ENCODE measurements at regions not wholly inside any gene's neighbourhood (a gene's known extent, or its start where the extent isn't known, plus 50 kb on each side); places are given as distances from the start of the nearest gene placed in this dataset.
"Not testable (repeated sequence)": the region's sequence is repeated elsewhere in the genome, so short reads cannot be mapped to it uniquely, and the experiment has no call there.

DNA sequence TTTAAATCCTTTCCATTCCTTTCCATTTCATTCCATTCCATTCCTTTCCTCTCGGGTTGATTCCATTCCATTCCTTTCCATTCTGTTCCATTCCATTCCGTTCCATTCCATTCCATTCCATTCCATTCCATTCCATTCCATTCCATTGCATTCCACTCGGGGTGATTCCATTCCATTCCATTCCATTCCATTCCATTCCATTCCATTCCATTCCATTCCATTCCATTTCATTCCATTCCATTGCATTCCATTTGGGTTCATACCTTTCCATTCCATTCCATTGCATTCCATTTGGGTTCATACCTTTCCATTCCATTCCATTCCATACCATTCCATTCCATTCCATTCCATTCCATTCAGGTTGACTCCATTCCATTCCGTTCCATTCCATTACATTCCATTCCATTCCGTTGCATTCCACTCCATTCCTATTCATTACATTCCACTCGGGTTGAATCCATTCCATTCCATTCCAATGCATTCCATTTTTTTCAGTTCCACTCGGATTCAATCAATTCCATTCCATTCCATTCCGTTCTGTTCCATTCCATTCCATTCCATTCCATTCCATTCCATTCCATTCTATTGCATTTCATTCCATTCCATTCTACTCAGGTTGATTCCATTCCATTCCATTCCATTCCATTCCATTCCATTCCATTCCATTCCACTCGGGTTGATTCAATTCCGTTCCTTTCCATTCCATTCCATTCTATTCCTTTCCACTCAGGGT, 164.4 kb downstream of the CWH43 start:
- CTCF ChIA-PET; H3K4me3 ChIP-seq (ENCODE audit: control extremely low read depth in 1 of 5, extremely low read depth in 1 of 5, insufficient read depth in 1 of 5, low read depth in 2 of 5, low read length in 4 of 5): not testable (repeated sequence)
- 60% methylated on average over 10 of the region's 10 CpGs for WGBS (ENCODE audit: insufficient coverage)

DNA sequence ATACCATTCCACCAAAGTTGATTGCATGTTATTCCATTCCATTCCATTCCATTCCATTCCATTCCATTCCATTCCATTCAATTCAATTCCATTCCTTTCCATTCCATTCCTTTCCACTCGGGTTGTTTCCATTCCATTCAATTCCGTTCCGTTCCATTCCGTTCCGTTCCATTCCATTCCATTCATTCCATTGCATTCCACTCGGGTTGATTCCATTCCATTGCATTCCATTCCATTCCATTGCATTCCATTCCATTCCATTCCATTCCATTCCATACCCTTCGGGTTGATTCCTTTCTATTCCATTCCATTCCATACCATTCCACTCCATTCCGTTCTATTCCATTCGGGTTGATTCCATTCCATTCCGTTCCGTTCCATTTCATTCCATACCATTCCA, 166.9 kb downstream of the CWH43 start:
- H3K4me2 ChIP-seq (replicated peaks; ENCODE audit: low read depth, low read length, poor library complexity, severe bottlenecking); H3K9ac ChIP-seq (ENCODE audit: low read length); H4K20me1 ChIP-seq (ENCODE audit: control insufficient read depth, insufficient read depth, low read length, poor library complexity, severe bottlenecking); H3K4me1 ChIP-seq (ENCODE audit: control insufficient read depth in 2 of 2, insufficient read depth in 2 of 2, low read length in 2 of 2); H3K27me3 ChIP-seq (replicated peaks in 1 of 4; ENCODE audit: control extremely low read depth in 1 of 4, control insufficient read depth in 3 of 4, insufficient read depth in 4 of 4, low read length in 3 of 4); H3K79me2 ChIP-seq (ENCODE audit: control insufficient read depth, insufficient read depth, low read length); H3K27me3 Mint-ChIP-seq; intact Hi-C loops (cut with micrococcal nuclease); H3K4me3 ChIP-seq (ENCODE audit: control extremely low read depth in 1 of 5, extremely low read depth in 1 of 5, insufficient read depth in 1 of 5, low read depth in 2 of 5, low read length in 4 of 5); DNase-seq; ATAC-seq (ENCODE audit: low read depth); H3K27ac ChIP-seq (ENCODE audit: low read length in 2 of 2); H3K4me3 Mint-ChIP-seq; H3K36me3 ChIP-seq (replicated peaks in 1 of 2; ENCODE audit: control extremely low read depth in 1 of 2, control insufficient read depth in 1 of 2, extremely low read depth in 1 of 2, insufficient read depth in 2 of 2, low read length in 1 of 2); H3K4me1 Mint-ChIP-seq; H2AFZ ChIP-seq (ENCODE audit: insufficient read depth, low read depth, low read length, poor library complexity, severe bottlenecking); POLR2A ChIA-PET; H3K27ac Mint-ChIP-seq; CTCF ChIA-PET: not testable (repeated sequence)
- WGBS (ENCODE audit: insufficient coverage) = 86% methylated on average over 11 of the region's 11 CpGs
- H3K9me3 ChIP-seq (ENCODE audit: control extremely low read depth in 1 of 3, control insufficient read depth in 2 of 3, insufficient read depth in 1 of 3, low read length in 2 of 3) = peaks cover 12 to 79% (median 34%) of the 10 kb centered on the region in 3 donors
- peaks cover 55% of the 10 kb centered on the region for H3K9me3 Mint-ChIP-seq (ENCODE audit: insufficient read depth)

More for the DNA sequence above, 164.4 kb downstream of the CWH43 start:
- H3K27me3 ChIP-seq (replicated peaks in 1 of 4; ENCODE audit: control extremely low read depth in 1 of 4, control insufficient read depth in 3 of 4, insufficient read depth in 4 of 4, low read length in 3 of 4); H3K79me2 ChIP-seq (ENCODE audit: control insufficient read depth, insufficient read depth, low read length); H3K4me1 ChIP-seq (ENCODE audit: control insufficient read depth in 2 of 2, insufficient read depth in 2 of 2, low read length in 2 of 2); H3K9ac ChIP-seq (ENCODE audit: low read length); ATAC-seq (ENCODE audit: low read depth); POLR2A ChIA-PET; DNase-seq; H4K20me1 ChIP-seq (ENCODE audit: control insufficient read depth, insufficient read depth, low read length, poor library complexity, severe bottlenecking); intact Hi-C loops (cut with micrococcal nuclease); H3K4me1 Mint-ChIP-seq; H3K36me3 ChIP-seq (replicated peaks in 1 of 2; ENCODE audit: control extremely low read depth in 1 of 2, control insufficient read depth in 1 of 2, extremely low read depth in 1 of 2, insufficient read depth in 2 of 2, low read length in 1 of 2); H2AFZ ChIP-seq (ENCODE audit: insufficient read depth, low read depth, low read length, poor library complexity, severe bottlenecking); H3K27ac Mint-ChIP-seq; H3K4me3 Mint-ChIP-seq; H3K4me2 ChIP-seq (replicated peaks; ENCODE audit: low read depth, low read length, poor library complexity, severe bottlenecking); H3K27me3 Mint-ChIP-seq; H3K27ac ChIP-seq (ENCODE audit: low read length in 2 of 2): not testable (repeated sequence)
- peaks cover 52% of the 10 kb centered on the region for H3K9me3 Mint-ChIP-seq (ENCODE audit: insufficient read depth)
- H3K9me3 ChIP-seq (ENCODE audit: control extremely low read depth in 1 of 3, control insufficient read depth in 2 of 3, insufficient read depth in 1 of 3, low read length in 2 of 3) = peaks cover 17 to 99% (median 39%) of the 10 kb centered on the region in 3 donors

DNA sequence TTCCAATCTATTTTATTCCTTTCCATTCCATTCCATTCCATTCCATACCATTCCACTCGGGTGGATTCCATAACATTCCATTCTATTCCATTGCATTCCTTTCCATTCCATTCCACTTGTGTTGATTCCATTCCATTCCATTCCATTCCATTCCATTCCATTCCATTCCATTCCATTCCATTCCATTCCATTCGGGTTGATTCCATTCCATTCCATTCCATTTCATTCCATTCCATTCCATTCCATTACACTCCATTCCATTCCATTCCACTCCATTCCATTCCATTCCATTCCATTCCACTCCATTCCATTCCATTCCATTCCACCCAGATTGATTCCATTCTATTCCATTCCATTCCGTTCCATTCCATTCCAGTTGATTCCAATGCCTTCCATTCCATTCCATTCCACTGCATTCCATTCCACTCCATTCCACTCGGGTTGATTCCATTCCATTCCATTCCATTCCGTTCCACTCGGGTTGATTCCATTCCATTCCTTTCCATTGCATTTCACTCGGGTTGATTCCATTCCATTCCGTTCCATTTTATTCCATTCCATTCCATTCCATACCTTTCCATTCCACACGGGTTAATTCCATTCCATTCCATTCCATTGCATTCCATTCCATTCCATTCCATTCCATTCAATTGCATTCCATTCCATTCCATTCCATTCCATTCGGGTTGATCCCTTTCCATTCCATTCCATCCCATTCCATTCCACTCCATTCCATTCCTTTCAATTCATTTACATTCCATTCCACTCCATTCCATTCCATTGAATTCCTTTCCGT, 168.4 kb downstream of the CWH43 start:
- H3K36me3 ChIP-seq (replicated peaks in 1 of 2; ENCODE audit: control extremely low read depth in 1 of 2, control insufficient read depth in 1 of 2, extremely low read depth in 1 of 2, insufficient read depth in 2 of 2, low read length in 1 of 2); H3K9ac ChIP-seq (ENCODE audit: low read length); H3K4me2 ChIP-seq (replicated peaks; ENCODE audit: low read depth, low read length, poor library complexity, severe bottlenecking); intact Hi-C loops (cut with micrococcal nuclease); H4K20me1 ChIP-seq (ENCODE audit: control insufficient read depth, insufficient read depth, low read length, poor library complexity, severe bottlenecking); CTCF ChIA-PET; H3K4me1 ChIP-seq (ENCODE audit: control insufficient read depth in 2 of 2, insufficient read depth in 2 of 2, low read length in 2 of 2); H3K4me3 ChIP-seq (ENCODE audit: control extremely low read depth in 1 of 5, extremely low read depth in 1 of 5, insufficient read depth in 1 of 5, low read depth in 2 of 5, low read length in 4 of 5); H3K27me3 Mint-ChIP-seq; H3K4me3 Mint-ChIP-seq; POLR2A ChIA-PET; H3K4me1 Mint-ChIP-seq; H3K27ac ChIP-seq (ENCODE audit: low read length in 2 of 2); H3K27ac Mint-ChIP-seq; H3K27me3 ChIP-seq (replicated peaks in 1 of 4; ENCODE audit: control extremely low read depth in 1 of 4, control insufficient read depth in 3 of 4, insufficient read depth in 4 of 4, low read length in 3 of 4); H3K79me2 ChIP-seq (ENCODE audit: control insufficient read depth, insufficient read depth, low read length); H2AFZ ChIP-seq (ENCODE audit: insufficient read depth, low read depth, low read length, poor library complexity, severe bottlenecking): not testable (repeated sequence)
- WGBS (ENCODE audit: insufficient coverage) = 66% methylated on average over 11 of the region's 11 CpGs
- peaks cover 10 to 69% (median 30%) of the 10 kb centered on the region in 3 donors for H3K9me3 ChIP-seq (ENCODE audit: control extremely low read depth in 1 of 3, control insufficient read depth in 2 of 3, insufficient read depth in 1 of 3, low read length in 2 of 3)
- H3K9me3 Mint-ChIP-seq (ENCODE audit: insufficient read depth) = peaks cover 49% of the 10 kb centered on the region
- peak; percentile 61 for DNase-seq
- peak; percentile 28 for ATAC-seq (ENCODE audit: low read depth)

DNA sequence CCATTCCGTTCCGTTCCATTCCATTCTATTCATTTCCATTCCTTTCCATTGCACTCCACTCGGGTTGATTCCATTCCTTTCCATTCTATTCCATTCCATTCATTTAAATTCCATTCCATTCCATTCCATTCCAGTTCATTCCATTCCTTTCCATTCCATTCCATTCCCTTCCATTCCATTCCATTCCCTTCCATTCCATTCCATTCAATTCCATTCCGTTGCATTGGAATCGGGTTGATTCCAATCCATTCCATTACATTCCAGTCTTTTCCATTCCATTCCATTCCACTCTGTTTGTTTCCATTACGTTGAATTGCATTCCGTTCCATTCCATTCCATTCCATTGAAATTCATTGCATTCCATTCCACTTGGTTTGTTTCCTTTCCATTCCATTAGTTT, 169.2 kb downstream of the CWH43 start:
- H3K4me3 ChIP-seq (ENCODE audit: control extremely low read depth in 1 of 5, extremely low read depth in 1 of 5, insufficient read depth in 1 of 5, low read depth in 2 of 5, low read length in 4 of 5); POLR2A ChIA-PET; ATAC-seq (ENCODE audit: low read depth); intact Hi-C loops (cut with micrococcal nuclease); H3K27ac ChIP-seq (ENCODE audit: low read length in 2 of 2); H3K79me2 ChIP-seq (ENCODE audit: control insufficient read depth, insufficient read depth, low read length); H3K4me1 ChIP-seq (ENCODE audit: control insufficient read depth in 2 of 2, insufficient read depth in 2 of 2, low read length in 2 of 2); CTCF ChIA-PET; H3K4me1 Mint-ChIP-seq; H3K4me3 Mint-ChIP-seq; H2AFZ ChIP-seq (ENCODE audit: insufficient read depth, low read depth, low read length, poor library complexity, severe bottlenecking); H3K27ac Mint-ChIP-seq; H3K27me3 Mint-ChIP-seq; H3K4me2 ChIP-seq (replicated peaks; ENCODE audit: low read depth, low read length, poor library complexity, severe bottlenecking); H4K20me1 ChIP-seq (ENCODE audit: control insufficient read depth, insufficient read depth, low read length, poor library complexity, severe bottlenecking); H3K36me3 ChIP-seq (replicated peaks in 1 of 2; ENCODE audit: control extremely low read depth in 1 of 2, control insufficient read depth in 1 of 2, extremely low read depth in 1 of 2, insufficient read depth in 2 of 2, low read length in 1 of 2); H3K27me3 ChIP-seq (replicated peaks in 1 of 4; ENCODE audit: control extremely low read depth in 1 of 4, control insufficient read depth in 3 of 4, insufficient read depth in 4 of 4, low read length in 3 of 4); H3K9ac ChIP-seq (ENCODE audit: low read length); DNase-seq: not testable (repeated sequence)
- WGBS (ENCODE audit: insufficient coverage) = 75% methylated on average over 7 of the region's 7 CpGs
- peaks cover 43% of the 10 kb centered on the region for H3K9me3 Mint-ChIP-seq (ENCODE audit: insufficient read depth)
- H3K9me3 ChIP-seq (ENCODE audit: control extremely low read depth in 1 of 3, control insufficient read depth in 2 of 3, insufficient read depth in 1 of 3, low read length in 2 of 3) = peaks cover 7 to 61% (median 27%) of the 10 kb centered on the region in 3 donors
